Activated CD4-positive, CD25-positive, alpha-beta regulatory T cell treated with anti-CD3 and anti-CD28 coated beads, Interleukin-2, amount 50 U/mL, for 72 hours (primary cell): ENCODE measurements at regions not wholly inside any gene's neighbourhood (a gene's known extent, or its start where the extent isn't known, plus 50 kb on each side); places are given as distances from the start of the nearest gene placed in this dataset.

Experiments
- DNase-seq: peaks from one replicate; pipeline ENCODE4 v3.0.0; 2021

DNA sequence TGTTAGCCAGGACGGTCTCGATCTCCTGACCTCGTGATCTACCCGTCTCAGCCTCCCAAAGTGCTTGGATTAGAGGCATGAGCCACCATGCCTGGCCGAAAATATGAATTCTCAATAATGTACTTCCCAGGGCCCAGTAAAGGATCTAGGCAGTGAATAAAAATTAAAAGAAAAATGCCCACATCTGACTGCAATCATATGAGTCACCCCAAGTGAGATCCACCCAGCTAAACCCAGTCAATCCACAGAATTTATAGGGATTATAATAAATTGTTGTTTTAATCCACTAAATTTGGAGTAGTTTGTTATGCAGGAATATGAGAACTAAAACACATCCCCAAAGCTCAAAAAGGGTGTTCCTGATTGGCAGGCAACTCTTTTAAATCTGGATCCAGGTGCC, 93.5 kb upstream of the STK39 start:
- DNase-seq, result no peak

DNA sequence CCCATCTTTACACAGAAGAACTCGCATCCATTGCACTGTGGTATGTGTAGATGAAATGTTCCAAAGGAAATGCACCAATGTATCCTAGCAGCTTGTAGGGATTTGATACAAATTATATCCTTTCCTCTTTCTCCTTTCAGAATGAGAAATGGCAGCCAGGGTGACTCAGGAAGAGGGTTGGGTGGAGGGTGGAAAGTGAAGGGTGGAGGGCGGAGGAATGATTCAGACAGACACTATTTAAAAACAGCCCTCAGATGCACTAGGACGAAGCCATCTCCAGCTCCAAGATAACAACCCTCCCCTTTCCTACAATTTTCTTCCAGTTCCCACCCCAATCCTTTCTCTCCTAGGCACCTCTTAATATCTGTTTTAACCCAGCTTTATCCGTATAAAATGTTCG, 96.2 kb upstream of the STK39 start:
- DNase-seq, result no peak

DNA sequence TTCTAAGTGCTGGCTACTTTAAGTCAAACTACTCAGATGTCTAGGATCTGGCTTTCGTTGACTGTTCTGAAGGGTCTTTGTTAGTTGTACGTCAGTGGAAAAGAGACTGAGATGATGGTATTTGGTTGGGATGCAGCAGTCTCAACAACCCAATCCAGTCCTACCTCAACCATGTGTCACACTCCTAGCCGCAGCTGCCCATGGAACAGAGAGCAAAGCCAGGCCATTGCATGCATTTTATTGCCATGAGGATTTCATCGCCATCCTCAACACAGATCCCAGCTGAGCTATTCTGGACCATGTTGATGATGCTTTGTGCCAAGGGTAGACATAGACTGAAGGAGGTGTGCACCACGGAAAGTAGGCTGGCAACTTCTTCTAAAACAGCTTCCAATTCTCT, 97.3 kb upstream of the STK39 start:
- DNase-seq, result no peak

DNA sequence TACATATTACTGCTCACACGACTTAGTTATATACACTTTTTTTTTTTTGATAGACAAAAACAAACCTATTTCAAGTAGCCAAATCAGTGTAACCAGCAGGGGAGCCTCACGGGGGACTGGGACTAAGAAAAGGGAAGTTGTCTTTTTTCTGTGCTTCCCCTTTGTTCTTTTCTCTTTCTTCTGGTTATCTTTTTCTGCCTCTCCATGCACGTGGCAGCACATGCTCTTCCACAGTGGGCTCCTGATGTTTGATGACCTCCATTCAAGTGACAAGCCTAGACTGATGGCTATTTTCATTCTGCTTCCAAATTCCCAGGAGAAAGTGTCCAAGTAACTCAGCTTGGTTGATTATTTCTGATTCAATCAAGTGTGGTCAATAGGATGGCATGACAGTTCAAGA, 98.2 kb upstream of the STK39 start:
- no peak for DNase-seq

DNA sequence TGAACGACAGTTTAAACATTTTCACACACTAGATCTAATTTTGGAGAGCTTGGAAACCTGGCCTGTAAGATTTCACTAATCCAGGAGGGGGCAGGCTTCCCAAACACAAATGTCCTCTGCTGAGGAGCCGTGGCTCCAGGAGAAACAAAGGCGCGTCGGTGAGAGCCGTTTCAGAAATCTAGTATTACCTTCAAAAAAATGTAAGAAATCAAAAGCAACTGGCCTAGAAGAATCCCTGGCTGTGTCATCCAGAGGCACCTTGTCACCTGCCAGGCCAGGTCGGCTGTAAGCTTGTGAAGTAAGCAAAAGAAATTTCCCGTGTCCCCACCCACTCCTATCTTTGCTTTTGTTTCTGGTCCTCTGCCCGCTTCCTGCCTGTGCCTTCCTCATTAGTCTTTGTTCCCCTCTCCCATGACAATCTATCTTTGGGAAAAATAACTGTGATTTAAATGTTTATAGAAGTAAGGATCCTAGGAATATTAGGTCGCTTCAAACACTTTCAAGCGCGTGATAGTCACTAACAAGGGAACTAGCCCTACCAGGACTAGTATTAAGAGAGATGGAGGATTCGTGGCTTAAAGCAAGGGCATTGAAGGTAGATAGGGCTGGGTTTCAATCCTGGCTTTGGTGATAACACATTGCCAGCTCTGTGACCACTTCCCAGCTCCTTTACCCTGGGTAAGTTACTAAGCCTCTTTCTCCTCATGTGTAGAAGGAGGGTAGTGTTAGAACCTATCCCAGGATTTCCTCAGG, 99.5 kb upstream of the STK39 start:
- peak; percentile 53 for DNase-seq

DNA sequence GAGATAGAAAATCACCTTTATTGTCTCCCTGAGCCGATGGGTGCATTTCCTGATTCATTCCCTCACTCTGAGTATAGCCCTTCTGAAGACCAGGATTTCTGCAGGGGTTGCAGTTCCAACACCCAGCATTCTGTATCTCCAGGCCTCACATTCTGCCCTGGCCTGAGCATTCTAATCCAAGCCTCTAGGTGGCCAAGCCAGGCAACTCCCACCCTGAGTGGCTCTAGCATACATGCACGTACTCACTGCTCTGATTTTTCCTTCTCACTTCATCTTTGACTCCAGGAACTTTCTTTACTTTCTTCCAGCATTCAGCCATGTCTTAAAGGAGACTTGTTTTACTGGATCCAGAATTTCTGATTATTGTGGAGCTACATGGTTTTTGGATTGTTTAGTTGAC, 100.7 kb upstream of the STK39 start:
- no peak for DNase-seq

DNA sequence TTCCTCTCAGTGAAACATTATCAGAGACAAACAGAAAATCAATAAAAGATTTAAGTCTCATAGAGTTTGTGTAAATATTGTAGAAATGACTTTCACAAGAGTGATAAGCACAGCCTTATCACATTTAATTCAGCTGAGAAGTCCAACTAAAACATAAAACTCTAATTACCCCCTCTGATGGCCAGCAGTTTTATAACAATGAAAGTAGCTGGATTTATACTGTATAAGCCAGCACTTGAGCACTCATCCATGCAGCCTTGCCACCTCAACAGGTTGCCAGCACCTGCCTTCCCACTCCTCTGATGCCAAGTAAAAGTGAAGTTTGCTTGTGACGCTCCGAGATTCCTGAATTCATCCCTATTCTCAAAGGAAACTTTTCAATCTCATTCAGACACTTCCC, 103.0 kb upstream of the STK39 start:
- no peak for DNase-seq

DNA sequence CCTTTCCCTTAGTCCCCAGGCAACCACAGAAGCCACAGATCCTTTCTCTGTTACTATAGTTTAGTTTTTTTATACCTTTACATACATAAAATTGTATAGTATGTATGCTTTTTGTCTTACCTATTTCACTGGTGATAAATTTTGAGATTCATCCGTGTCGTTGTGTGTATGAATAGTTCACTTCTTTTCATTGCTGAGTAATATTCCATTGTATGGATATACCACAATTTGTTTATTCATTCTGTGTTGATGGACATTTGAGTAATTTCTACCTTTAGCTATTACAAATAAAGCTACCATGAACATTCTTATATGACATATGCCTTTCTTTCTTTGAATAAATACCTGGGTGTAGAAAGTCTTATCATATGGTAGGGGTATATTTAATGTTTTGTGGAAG, 102.8 kb upstream of the CERS6 start:
- DNase-seq, result no peak

DNA sequence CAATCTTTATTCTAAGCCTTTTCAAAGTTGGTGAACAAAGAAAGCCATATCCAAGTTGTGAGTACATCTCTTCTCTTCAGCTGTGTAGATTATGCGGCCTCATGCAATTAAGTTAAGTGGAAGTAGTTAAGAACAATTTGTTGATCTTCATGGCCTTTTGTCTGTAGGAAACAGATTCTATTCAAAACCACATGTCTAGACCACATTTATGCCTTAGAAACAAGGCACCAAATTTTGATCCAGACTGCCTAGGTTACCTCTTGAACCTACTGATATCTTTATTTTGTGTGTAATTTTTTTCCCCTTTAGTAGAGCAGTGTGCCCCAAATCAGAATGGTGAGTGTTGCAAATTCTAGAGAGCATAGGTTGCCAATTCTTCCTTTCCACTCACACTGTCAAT, 101.6 kb upstream of the CERS6 start:
- DNase-seq, result no peak

DNA sequence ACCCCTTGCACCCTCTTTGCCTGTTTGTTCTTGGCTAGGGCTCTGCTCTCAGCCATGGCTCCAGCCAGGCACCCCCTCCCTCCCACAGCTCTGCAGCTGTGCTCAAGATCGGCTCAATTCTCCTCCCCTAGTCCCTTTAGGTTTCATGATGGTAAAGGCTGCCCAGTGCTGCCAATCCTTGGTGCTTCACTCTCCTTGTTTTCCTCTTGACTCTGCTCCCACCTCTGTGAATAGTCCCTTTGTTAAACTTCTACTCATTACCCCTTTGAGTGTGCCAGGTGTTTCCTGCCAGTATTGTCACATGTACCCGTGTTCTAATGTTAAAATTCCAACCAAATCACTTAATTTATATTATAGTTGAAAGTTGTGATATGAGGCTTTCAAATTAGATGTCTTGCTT, 101.0 kb upstream of the CERS6 start:
- DNase-seq, result no peak

DNA sequence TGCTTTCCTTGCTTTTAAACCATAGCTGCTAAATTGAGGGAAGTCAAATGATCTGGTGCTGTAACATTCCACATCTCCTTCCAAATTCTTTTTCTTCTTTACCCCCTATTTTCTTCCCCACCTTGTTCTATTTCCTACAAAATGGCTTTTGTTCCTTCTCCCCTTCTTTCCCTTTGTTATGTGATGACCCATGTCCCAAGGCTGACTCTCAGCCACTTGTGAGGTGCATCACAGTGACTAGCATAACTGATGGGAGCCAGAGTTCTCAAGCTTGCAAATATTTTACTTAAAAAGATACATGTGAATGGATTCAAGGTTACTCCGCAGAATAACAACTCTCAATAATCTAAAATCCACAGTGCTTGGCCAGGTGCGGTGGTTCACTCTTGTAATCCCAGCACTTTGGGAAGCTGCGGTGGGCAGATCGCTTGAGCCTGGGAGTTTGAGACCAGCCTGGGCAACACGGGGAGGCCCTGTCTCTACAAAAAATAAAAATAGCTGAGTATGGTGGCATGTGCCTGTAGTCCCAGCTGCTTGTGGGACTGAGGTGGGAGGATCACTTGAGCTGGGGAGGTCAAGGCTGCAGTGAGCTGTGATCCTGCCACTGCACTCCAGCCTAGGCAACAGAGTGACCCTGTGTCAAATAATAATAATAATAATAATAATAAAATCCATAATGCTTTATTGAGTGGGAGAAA, 100.1 kb upstream of the CERS6 start:
- DNase-seq, result no peak

DNA sequence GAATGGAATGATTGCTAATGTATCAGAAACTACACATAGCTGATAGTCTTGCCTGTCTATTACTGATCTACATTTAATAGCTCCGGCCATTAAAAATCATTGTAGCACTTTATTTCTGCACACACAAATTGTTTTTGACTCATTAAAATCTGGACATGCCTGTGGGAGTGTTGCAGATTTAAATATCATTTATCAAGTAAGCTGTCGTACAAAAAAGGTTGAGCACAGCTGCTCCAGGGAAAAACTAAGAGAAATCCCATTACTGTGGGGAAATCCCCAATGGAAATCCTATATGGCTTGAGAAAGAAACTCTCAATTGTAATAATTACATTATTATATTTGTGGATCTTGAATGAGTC, 99.6 kb upstream of the CERS6 start:
- no peak for DNase-seq

DNA sequence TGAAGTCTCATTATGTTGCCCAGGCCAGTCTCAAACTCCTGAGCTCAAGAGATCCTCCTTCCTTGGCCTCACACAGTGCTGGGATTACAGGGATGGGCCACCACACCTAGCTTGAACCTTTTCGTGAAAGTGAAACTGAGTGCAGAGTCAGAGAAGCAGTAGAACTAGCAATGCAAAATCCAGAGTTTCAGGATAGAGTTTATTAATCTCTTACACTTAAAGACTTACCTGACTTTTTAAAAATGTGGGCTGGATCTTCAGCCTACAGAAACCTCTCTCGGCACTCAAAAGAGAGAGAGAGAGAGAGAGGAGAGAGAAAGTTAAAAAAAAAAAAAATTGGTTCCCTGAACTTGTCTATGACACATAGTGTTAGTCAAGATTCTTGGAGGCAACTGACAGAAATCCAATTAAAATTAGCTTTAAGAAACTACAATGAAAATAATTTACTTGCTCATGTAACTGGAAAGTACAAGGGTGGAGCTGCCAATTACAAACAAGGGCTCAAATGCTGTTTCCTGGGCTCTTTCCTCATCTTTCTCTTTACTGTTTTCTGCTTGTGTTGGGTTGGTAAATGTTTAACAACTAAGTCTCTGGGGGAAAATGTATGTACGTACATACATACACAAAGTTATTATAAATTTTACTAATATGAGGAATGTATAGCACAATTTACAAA, 98.1 kb upstream of the CERS6 start:
- no peak for DNase-seq

DNA sequence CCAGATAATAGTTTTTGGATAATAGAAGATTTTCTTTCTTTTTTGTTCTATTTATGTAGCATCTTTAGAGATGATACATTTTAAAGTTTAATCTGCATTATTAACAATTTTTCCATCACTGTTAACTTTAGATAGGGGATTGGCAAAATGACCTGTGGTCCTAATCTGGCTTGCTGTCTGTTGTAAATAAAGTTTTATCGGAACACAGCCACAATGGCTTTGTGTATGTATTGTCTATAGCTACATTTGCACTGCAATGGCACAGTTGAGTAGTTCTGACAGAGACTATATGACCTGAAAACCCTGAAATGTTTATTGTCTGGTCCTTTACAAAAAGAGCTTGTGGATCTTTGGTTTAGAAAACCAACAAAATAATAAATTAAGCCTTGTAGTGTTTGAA, 97.0 kb upstream of the CERS6 start:
- DNase-seq, result no peak

DNA sequence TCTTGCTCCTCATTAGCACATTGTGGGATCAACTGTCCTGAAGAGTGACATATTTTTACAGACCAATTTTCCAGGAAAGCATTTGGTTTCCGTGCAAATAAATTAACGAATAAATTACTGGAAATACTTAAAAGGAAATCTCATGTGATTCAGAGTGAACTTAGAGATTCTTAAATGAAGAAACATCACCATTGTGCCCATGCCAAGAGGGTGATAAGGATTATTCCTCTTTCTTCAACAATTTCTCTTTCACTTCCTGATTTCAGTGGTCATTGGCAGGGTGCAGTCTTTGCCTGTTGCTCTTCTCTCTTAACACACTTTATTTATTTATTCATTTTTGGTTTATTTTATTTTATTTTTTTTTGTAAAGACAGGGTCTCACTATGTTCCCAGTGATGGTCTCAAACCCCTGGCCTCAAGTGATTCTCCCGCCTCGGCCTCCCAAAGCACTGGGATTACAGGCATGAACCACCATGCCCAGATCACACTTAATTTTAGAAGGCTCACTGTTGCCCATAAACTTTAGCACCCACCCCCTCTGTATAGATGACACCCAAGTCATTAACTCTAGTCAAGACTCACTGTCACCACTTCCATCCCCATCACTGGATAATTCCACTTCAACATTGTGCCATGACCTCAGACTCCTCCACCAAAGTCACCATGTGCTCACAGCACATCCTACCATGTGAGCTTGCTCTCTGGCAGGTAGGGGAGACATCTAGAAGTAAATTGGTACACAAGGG, 92.6 kb upstream of the CERS6 start:
- DNase-seq, result no peak

DNA sequence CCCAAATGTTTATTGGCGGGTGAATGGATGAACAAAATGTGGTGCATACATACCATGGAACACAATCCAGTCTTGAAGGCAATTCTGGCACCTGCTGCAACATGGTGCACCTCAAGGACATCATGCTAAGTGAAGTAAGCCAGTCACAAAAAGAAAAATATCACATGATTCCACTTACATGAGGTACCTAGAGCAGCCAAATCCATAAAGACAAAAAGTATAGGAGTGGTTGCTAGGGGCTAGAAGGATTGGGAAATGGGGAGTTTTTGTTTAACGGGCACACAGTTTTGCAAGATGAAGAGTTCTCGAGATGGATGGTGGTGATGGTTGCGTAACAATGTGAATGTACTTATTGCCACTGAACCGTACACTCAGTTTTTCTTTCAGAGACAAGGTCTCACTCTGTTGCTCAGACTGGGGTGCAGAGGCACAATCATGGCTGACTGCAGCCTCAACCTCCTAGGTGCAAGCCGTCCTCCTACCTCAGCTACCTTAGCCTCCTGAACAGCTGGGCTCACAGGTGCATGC, 90.9 kb upstream of the CERS6 start:
- no peak for DNase-seq

DNA sequence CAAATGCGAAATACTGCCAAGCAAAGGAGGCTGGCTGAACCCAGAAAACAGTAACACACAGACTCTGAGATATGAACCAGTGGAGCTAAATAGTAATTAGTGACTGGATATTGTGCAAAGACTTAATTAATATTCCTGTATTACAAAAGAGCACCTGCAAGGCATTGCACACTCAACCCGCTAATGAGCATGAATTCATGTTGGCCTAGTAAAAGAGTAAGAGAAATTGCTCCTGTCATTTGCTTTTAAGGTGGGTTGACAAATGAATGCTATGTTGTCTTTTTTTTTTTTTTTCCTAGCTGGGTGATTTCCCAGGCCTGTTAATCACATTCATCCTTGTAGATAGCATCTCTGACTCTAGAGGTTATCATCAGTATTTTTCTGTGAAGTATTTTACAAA, 87.0 kb upstream of the CERS6 start:
- no peak for DNase-seq

DNA sequence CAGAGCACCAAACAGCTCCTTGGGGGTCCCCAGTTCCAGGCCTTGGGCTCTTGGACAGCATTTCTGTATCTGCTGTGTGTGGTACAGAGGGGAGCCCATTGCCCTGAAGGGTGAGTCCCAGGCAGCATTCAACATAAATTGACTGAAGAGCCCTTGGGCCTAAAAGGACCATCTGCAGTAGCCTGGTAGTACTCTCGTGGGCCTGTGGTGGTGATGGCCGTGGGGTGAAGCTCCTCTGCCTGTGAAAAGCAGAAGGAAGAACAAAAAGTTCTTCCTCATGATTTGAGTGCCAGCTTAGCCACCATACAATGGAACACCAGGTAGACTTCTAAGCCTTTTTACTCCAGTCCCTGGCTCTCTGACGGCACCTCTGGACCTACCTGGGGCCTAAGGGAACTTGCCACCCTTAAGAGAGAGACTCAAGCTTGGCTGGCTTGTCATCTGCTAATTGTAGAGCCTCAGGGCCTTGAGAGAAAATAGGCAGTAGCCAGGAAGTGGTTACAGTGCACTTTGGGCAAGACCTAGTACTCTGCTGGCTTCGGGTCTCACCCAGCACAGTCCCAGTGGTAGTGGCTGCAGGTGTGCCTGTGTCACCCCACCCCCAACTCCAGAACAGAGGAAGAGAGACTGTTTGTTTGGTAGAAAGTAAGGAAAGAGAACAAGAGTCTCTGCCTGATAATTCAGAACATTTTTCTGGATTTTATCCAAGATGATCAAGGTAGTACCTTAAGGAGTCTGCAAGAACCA, 84.6 kb upstream of the CERS6 start:
- DNase-seq, result no peak

DNA sequence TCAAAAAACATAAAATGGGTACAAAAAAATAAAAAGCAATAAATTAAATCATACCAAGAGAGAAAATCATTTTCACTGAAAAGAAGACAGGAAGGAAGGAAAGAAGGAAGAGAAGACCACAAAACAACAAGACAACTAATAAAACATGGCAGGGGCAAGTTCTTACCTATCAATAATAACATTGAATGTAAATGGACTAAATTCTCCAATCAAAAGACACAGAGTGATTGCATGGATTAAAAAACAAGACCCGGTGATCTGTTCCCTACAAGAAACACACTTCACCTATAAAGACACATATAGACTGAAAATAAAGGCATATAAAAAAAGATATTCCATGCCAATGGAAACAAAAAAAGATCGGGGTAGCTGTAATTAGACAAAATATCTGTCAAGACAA, 82.6 kb upstream of the CERS6 start:
- DNase-seq, result no peak

DNA sequence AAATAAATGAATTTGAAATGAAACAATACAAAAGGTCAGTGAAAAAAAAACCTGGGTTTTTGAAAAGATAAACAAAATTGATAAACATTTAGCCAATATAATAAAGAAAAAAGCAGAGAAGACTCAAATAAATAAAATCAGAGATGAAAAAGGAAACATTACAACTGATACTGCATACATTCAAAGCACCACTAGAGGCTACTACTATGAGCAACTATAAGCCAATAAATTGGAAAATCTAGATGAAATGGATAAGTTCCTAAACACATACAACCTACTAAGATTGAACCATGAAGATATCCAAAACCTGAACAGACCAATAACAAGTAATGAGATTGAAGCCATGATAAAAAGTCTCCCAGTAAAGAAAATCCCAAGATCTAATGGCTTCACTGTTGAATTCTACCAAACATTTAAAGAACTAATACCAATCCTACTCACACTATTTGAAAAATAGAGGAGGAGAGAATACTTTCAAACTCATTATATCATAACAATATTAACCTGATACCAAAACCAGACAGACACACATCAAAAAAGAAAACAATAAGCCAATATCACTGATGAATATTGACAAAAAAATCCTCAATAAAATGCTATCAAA, 80.8 kb upstream of the CERS6 start:
- DNase-seq, result no peak

DNA sequence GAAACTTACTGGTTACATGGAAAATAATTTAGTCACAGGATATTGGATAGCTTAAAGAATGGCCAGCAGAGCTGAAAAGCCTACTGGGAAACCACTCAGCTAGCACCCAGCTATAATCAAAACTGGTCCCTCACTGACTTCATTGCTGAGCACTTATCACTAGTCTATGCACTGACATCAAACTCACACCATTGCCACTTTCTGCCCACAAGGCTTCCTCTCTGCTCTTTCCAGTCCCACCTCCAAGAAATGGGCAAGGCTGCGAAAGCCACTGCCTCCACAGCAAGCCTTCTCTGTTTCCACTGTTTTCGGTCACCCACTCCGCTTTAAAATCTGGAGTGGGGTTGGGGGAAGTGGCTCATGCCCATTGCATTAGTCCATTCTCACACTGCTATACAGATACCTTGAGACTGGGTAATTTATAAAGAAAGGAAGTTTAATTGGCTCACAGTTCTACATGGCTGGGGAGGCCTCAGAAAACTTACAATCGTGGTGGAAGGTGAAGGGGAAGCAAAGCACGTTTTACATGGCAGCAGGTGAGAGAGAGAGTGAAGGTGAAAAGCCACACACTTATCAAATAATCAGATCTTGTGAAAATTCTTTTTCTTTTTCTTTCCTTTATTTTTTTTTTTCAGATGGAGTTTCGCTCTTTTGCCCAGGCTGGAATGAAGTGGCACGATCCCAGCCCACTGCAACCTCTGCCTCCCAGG, 77.0 kb upstream of the CERS6 start:
- no peak for DNase-seq

DNA sequence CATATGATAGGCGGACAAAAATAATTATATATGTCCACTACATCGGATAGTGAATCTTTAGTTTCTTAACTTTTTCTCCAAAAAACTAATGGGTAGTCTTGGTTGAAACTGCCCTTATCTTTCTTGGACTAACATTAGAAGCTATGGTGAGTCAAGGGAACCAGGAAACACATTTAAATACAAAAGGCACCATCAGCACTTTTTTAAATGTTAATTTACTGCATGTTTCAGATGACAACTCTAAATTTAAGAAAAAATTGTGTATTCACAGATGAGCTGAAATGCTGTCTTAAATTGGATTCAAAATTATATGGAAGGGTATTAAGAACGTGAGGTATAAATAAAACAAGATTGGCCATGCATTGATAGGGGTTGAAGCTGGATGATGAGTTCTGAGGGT, 75.6 kb upstream of the CERS6 start:
- no peak for DNase-seq
